A673 (cell line): ENCODE measurements at regions not wholly inside any gene's neighbourhood (a gene's known extent, or its start where the extent isn't known, plus 50 kb on each side); places are given as distances from the start of the nearest gene placed in this dataset.

Source experiments
- BruUV-seq: library from RNA; stranded (reverse); fragments of 400-500 nt; replicated peaks from 2 replicates; lab custom pipeline; 2021; lab: Mats Ljungman, UMichigan
- CTCF ChIA-PET: fragments of 300-600 bp; sonication (Branson Sonifier 250); formaldehyde crosslinking; loops from one replicate; lab custom pipeline; 2022; ENCODE audit warnings: antibody characterized with exemption; lab: Charles Lee
- POLR2A ChIA-PET: fragments of 300-600 bp; sonication (Branson Sonifier 250); formaldehyde crosslinking; loops from one replicate; lab custom pipeline; 2022; ENCODE audit warnings: antibody characterized with exemption; ENCODE audit not compliant: low non-redundant PET; lab: Charles Lee
- DNase-seq: peaks from one replicate; pipeline ENCODE4 v3.0.0-alpha.2; 2015; ENCODE audit warnings: low spot score
- H3K27ac ChIP-seq: fragments of 200-600 bp; sonication (generic); 2 replicates; pipeline ENCODE4 v1.5.1; 2016; ENCODE audit warnings: mixed run types, low read depth, mild to moderate bottlenecking, mixed read lengths, antibody characterized with exemption, low read length; ENCODE audit not compliant: poor library complexity, severe bottlenecking
- H3K27me3 ChIP-seq: fragments of 200-600 bp; sonication (generic); replicated peaks from 2 replicates; pipeline ENCODE4 v1.6.1; 2017; ENCODE audit warnings: mixed run types, low read depth, mild to moderate bottlenecking, mixed read lengths, antibody characterized with exemption, low read length; ENCODE audit not compliant: insufficient read depth, poor library complexity
- H3K36me3 ChIP-seq: fragments of 200-600 bp; sonication (generic); 2 replicates; pipeline ENCODE4 v1.6.1; 2016; ENCODE audit warnings: mixed run types, mild to moderate bottlenecking, mixed read lengths, antibody characterized with exemption, low read length; ENCODE audit not compliant: insufficient read depth, poor library complexity, severe bottlenecking
- H3K4me1 ChIP-seq: fragments of 200-600 bp; sonication (generic); 2 replicates; pipeline ENCODE4 v1.6.1; 2017; ENCODE audit warnings: mixed run types, mild to moderate bottlenecking, mixed read lengths, antibody characterized with exemption, low read length; ENCODE audit not compliant: insufficient read depth, poor library complexity, severe bottlenecking
- H3K4me3 ChIP-seq: fragments of 200-600 bp; sonication (generic); 2 replicates; pipeline ENCODE4 v1.5.1; 2016; ENCODE audit warnings: low read depth, mixed run types, mild to moderate bottlenecking, mixed read lengths, low read length; ENCODE audit not compliant: poor library complexity, severe bottlenecking
- H3K9me3 ChIP-seq: fragments of 200-600 bp; sonication (generic); 2 replicates; pipeline ENCODE4 v1.6.1; 2016; ENCODE audit warnings: mixed run types, low read depth, mild to moderate bottlenecking, mixed read lengths, antibody characterized with exemption, low read length; ENCODE audit not compliant: poor library complexity, severe bottlenecking
- EZH2 ChIP-seq: fragments of 200-600 bp; sonication (generic); IDR thresholded peaks from 2 replicates; pipeline ENCODE4 v1.6.1; 2017; ENCODE audit warnings: borderline replicate concordance, low read depth, mild to moderate bottlenecking, mixed read lengths, antibody characterized with exemption, low read length; ENCODE audit not compliant: poor library complexity, severe bottlenecking
- intact Hi-C: fragments of 100-400 bp; cut with micrococcal nuclease; formaldehyde crosslinking; loops from one replicate; pipeline ENCODE4 v1.10.0; 2022; ENCODE audit not compliant: unreplicated experiment
- TF ChIP-seq, protein P1 (sequence below): fragments of 300-800, 200-600 bp; sonication (generic); conservative IDR thresholded peaks from 2 replicates; pipeline ENCODE4 v1.5.1; 2017; ENCODE audit warnings: low read depth, mild to moderate bottlenecking, antibody characterized with exemption, low read length, moderate library complexity, mixed read lengths

DNA sequence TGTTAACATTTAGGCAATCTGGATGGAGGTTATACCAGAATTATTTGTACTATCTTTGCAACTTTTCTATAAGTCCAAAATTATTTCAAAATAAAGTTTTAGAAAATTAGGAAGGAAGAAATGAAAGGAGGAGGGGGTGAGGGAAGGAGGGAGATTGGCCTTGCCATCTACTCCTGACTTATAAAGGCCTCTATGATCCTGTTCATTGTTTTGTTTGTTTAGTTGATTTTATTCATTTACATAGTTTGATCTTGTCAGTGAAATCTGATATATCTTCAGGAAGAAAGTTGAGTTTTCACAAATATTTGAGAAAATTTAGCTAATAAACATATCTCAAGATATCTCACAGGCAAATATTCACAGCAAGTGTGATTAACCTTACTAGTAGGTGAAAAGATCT is 189.3 kb upstream of the NOCT start:
- Histone ChIP-seq H3K4me3 (no peak overlapping the region), H3K27me3 (no peaks in the 10 kb centered on the region), H3K36me3 (no peaks in the 10 kb centered on the region), H3K9me3 (no peaks in the 10 kb centered on the region), H3K4me1 (no peaks in the 10 kb centered on the region), H3K27ac (no peak overlapping the region)
- no TSS peak for BruUV-seq
- POLR2A ChIA-PET, result no interaction called here
- TF ChIP-seq EZH2, result no peak
- TF ChIP-seq, protein P1, sequence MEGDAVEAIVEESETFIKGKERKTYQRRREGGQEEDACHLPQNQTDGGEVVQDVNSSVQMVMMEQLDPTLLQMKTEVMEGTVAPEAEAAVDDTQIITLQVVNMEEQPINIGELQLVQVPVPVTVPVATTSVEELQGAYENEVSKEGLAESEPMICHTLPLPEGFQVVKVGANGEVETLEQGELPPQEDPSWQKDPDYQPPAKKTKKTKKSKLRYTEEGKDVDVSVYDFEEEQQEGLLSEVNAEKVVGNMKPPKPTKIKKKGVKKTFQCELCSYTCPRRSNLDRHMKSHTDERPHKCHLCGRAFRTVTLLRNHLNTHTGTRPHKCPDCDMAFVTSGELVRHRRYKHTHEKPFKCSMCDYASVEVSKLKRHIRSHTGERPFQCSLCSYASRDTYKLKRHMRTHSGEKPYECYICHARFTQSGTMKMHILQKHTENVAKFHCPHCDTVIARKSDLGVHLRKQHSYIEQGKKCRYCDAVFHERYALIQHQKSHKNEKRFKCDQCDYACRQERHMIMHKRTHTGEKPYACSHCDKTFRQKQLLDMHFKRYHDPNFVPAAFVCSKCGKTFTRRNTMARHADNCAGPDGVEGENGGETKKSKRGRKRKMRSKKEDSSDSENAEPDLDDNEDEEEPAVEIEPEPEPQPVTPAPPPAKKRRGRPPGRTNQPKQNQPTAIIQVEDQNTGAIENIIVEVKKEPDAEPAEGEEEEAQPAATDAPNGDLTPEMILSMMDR, result no peak
- DNase-seq, result no peak
- intact Hi-C loops, result no loop called here
- CTCF ChIA-PET, result no interaction called here

DNA sequence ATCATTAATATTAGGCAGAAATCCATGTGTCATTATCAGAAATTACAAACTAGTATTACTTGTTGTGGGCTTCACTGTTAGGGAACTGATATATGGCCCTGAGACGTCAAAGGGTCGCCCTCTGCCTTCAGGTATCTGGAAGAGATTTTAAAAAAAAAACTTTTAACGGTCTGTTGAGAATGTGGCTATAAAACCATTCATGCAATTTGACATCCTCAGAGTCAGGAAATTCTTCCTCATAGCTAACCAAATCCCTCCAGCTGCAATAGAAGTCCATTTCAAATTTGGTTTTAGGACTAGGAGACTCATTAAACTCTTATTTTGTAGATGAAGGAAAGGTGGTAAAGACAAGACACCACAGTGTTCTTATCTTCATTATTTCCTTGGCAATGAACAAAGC is 194.2 kb upstream of the NOCT start:
- DNase-seq, result no peak
- ChIA-PET CTCF (no interaction called here), POLR2A (no interaction called here)
- BruUV-seq, result no TSS peak
- Histone ChIP-seq H3K4me1 (no peaks in the 10 kb centered on the region), H3K27me3 (no peaks in the 10 kb centered on the region), H3K27ac (no peak overlapping the region), H3K9me3 (no peaks in the 10 kb centered on the region), H3K36me3 (no peaks in the 10 kb centered on the region), H3K4me3 (no peak overlapping the region)
- TF ChIP-seq, protein P1, result no peak
- no peak for TF ChIP-seq EZH2
- intact Hi-C loops, result no loop called here

DNA sequence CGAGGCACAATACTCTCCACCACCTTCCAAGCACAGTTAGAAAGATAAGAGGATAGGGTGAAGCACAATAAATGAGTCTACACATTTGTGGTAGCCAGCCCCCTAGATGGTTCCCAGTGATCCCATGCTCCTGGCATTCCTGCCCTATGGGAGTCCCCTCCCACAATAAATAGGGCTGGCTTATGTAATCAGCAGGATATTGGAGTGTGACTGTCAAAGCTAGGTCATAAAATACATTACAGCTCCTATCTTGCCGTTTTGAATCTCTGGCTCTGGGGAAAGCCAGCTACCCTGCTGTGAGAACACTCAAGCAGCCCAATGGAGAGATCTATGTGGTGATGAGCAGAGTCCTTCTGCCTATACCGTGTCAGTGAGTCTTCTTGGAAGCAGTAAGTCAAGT is 198.7 kb upstream of the NOCT start:
- DNase-seq, result peak; percentile 38
- ChIA-PET POLR2A (no interaction called here), CTCF (no interaction called here)
- no peak overlapping the region for H3K4me3 ChIP-seq
- H3K27ac ChIP-seq, result no peak overlapping the region
- no peaks in the 10 kb centered on the region for H3K4me1 ChIP-seq
- intact Hi-C loops, result no loop called here
- H3K27me3 ChIP-seq, result no peaks in the 10 kb centered on the region
- H3K36me3 ChIP-seq, result no peaks in the 10 kb centered on the region
- TF ChIP-seq, protein P1, result no peak
- no peak for TF ChIP-seq EZH2
- BruUV-seq, result no TSS peak
- H3K9me3 ChIP-seq, result no peaks in the 10 kb centered on the region
